SW 1271 (cell line): ENCODE measurements at regions not wholly inside any gene's neighbourhood (a gene's known extent, or its start where the extent isn't known, plus 50 kb on each side); places are given as distances from the start of the nearest gene placed in this dataset.
"Not testable (repeated sequence)": the region's sequence is repeated elsewhere in the genome, so short reads cannot be mapped to it uniquely, and the experiment has no call there.

Experiments used
- DNase-seq, 2 experiments: peaks; one replicate each; lab custom pipeline; 2025; lab: John Stamatoyannopoulos, UW

GRCh38 chr6:2611092-2611491 lies 139.6 kb downstream of the MYLK4 start:
- no peak for DNase-seq

GRCh38 chr6:2608503-2608902 lies 142.2 kb downstream of the MYLK4 start:
- DNase-seq, result no peak

GRCh38 chr6:2600363-2600762 lies 150.4 kb downstream of the MYLK4 start:
- no peak for DNase-seq

GRCh38 chr6:2599817-2600216 lies 150.9 kb downstream of the MYLK4 start:
- no peak for DNase-seq

- DNase-seq, result no peak
Measured at GRCh38 chr6:2598867-2599266, 151.9 kb downstream of the MYLK4 start.

GRCh38 chr6:2597991-2598390 lies 152.7 kb downstream of the MYLK4 start:
- DNase-seq, result no peak

GRCh38 chr6:2597457-2597856 lies 153.3 kb downstream of the MYLK4 start:
- DNase-seq, result not testable (repeated sequence)

- no peak for DNase-seq
Measured at GRCh38 chr6:2596222-2596621, 154.5 kb downstream of the MYLK4 start.

GRCh38 chr6:2594868-2595267 lies 155.9 kb downstream of the MYLK4 start:
- DNase-seq, result no peak

GRCh38 chr6:2593167-2593566 lies 157.6 kb downstream of the MYLK4 start:
- DNase-seq, result no peak

GRCh38 chr6:2589171-2589661 lies 161.5 kb downstream of the MYLK4 start:
- DNase-seq, result no peak

- DNase-seq, result no peak
Measured at GRCh38 chr6:2583459-2583858, 167.3 kb downstream of the MYLK4 start.

GRCh38 chr6:2582268-2582667 lies 168.5 kb downstream of the MYLK4 start:
- no peak for DNase-seq

- no peak for DNase-seq
Measured at GRCh38 chr6:2581611-2582010, 169.1 kb downstream of the MYLK4 start.

GRCh38 chr6:2581011-2581410 lies 169.7 kb downstream of the MYLK4 start:
- DNase-seq, result no peak

GRCh38 chr6:2579804-2580570 lies 170.7 kb downstream of the MYLK4 start:
- DNase-seq, result no peak

GRCh38 chr6:2579241-2579761 lies 171.4 kb downstream of the MYLK4 start:
- DNase-seq, result no peak

- no peak for DNase-seq
Measured at GRCh38 chr6:2578767-2579166, 172.0 kb downstream of the MYLK4 start.

GRCh38 chr6:2576499-2576898 lies 174.2 kb downstream of the MYLK4 start:
- DNase-seq, result no peak

- DNase-seq, result no peak
Measured at GRCh38 chr6:2575236-2575635, 175.5 kb downstream of the MYLK4 start.

GRCh38 chr6:2569420-2569819 lies 181.3 kb downstream of the MYLK4 start:
- not testable (repeated sequence) for DNase-seq

GRCh38 chr6:2566048-2566447 lies 184.7 kb downstream of the MYLK4 start:
- DNase-seq, result no peak

GRCh38 chr6:2565499-2565898 lies 185.2 kb downstream of the MYLK4 start:
- no peak for DNase-seq

GRCh38 chr6:2563635-2564034 lies 187.1 kb downstream of the MYLK4 start:
- no peak for DNase-seq
